ENCODE measurements at regions not wholly inside any gene's neighbourhood (a gene's known extent, or its start where the extent isn't known, plus 50 kb on each side); places are given as distances from the start of the nearest gene placed in this dataset.

DNA sequence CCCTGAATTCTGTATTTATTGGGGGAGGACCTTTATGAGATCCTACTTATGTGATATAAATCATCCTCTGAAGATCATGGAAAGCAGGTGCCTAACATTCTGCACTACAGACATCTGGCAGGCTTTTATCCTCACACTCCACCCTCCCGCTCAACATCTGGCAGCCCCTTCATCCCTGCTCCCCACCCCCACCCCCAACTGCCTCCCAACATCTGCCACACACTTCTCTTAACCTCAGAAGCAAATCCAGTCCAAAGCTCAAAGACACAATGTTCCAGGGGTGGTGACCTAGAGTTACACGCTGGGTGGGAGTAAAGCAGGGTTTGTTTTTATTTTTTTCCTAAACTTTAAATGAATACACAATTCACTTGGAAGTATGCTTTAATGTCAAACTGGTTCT lies 184.5 kb upstream of the ATP11B start:
- Mint-ChIP-seq H3K9me3 (ENCODE audit: unreplicated experiment) (no peaks in the 10 kb centered on the region), H3K36me3 (ENCODE audit: insufficient read depth, unreplicated experiment) (no peaks in the 10 kb centered on the region), H3K4me3 (ENCODE audit: unreplicated experiment) (no peak overlapping the region), H3K27ac (ENCODE audit: unreplicated experiment) (no peak overlapping the region), H3K4me1 (ENCODE audit: low read depth, unreplicated experiment) (peaks cover 19% of the 10 kb centered on the region), H3K27me3 (ENCODE audit: insufficient read depth, unreplicated experiment) (no peaks in the 10 kb centered on the region)
- intact Hi-C loops (cut with micrococcal nuclease; ENCODE audit: unreplicated experiment): no loop called here
- POLR2A ChIA-PET: no interaction called here
- H3K4me1 ChIP-seq: peaks cover 22% of the 10 kb centered on the region
- H3K36me3 ChIP-seq (ENCODE audit: control insufficient read depth, insufficient read depth, low read length): no peaks in the 10 kb centered on the region
- no peaks in the 10 kb centered on the region for H3K9me3 ChIP-seq
- BruUV-seq (replicated peaks): no TSS peak
- H3K27me3 ChIP-seq (replicated peaks; ENCODE audit: control insufficient read depth, insufficient read depth, low read length): no peaks in the 10 kb centered on the region
- H3K4me3 ChIP-seq (ENCODE audit: low read depth, low read length): no peak overlapping the region
- CTCF ChIA-PET: no interaction called here
- no peak for DNase-seq
- no peak for TF ChIP-seq CTCF (IDR thresholded peaks at IDR 0.05; ENCODE audit: insufficient read depth in 1 of 2, low read depth in 1 of 2, low read length in 1 of 2, severe bottlenecking in 1 of 2, unreplicated experiment in 1 of 2)

DNA sequence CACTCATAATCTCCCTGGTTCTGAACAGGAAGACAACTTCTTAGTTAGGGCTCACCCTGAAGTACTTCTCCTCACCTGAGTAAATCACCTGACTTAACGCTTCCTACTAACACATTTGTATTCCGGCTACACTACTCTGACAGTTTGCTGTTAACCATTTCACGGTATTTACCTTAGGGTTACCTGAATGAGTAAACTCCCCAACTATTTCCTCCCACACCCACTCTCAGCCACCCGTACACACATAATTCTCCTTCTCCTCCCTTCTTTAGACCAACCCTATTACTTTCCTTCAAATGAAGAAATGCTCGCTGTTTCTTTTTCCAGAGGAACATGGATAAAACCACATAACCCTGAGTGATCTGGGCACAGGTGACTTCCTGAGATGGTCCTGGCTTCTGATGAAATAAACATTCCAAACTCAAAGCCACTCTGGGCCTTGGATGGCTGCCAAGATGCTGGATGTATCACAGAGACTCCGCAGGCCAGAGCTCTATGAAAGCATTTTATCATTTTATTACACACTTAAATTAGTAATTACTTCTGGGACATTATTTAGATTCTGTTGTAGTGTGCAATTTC lies 183.6 kb upstream of the ATP11B start:
- no peak for TF ChIP-seq CTCF (IDR thresholded peaks at IDR 0.05; ENCODE audit: insufficient read depth in 1 of 2, low read depth in 1 of 2, low read length in 1 of 2, severe bottlenecking in 1 of 2, unreplicated experiment in 1 of 2)

GRCh38 chr3:182612332-182612731 lies 181.0 kb upstream of the ATP11B start:
- Histone ChIP-seq H3K27me3 (replicated peaks; ENCODE audit: control insufficient read depth, insufficient read depth, low read length) (no peaks in the 10 kb centered on the region), H3K36me3 (ENCODE audit: control insufficient read depth, insufficient read depth, low read length) (no peaks in the 10 kb centered on the region), H3K4me1 (peaks cover 8% of the 10 kb centered on the region; the same call in 1 of the 2 replicates), H3K4me3 (ENCODE audit: low read depth, low read length) (no peak overlapping the region), H3K9me3 (no peaks in the 10 kb centered on the region)
- no peak for DNase-seq
- no peaks in the 10 kb centered on the region for H3K36me3 Mint-ChIP-seq (ENCODE audit: insufficient read depth, unreplicated experiment)
- H3K4me1 Mint-ChIP-seq (ENCODE audit: low read depth, unreplicated experiment): peaks cover 12% of the 10 kb centered on the region
- intact Hi-C loops (cut with micrococcal nuclease; ENCODE audit: unreplicated experiment): no loop called here
- no peak for TF ChIP-seq CTCF (IDR thresholded peaks at IDR 0.05; ENCODE audit: insufficient read depth in 1 of 2, low read depth in 1 of 2, low read length in 1 of 2, severe bottlenecking in 1 of 2, unreplicated experiment in 1 of 2)
- BruUV-seq (replicated peaks): no TSS peak
- no peaks in the 10 kb centered on the region for H3K27me3 Mint-ChIP-seq (ENCODE audit: insufficient read depth, unreplicated experiment)
- ChIA-PET POLR2A (no interaction called here), CTCF (no interaction called here)
- no peak overlapping the region for H3K27ac Mint-ChIP-seq (ENCODE audit: unreplicated experiment)
- no peak overlapping the region for H3K4me3 Mint-ChIP-seq (ENCODE audit: unreplicated experiment)
- no peaks in the 10 kb centered on the region for H3K9me3 Mint-ChIP-seq (ENCODE audit: unreplicated experiment)

More for the DNA sequence above, 183.6 kb upstream of the ATP11B start:
- no peak overlapping the region for H3K4me3 ChIP-seq (ENCODE audit: low read depth, low read length)
- POLR2A ChIA-PET: no interaction called here
- no peaks in the 10 kb centered on the region for H3K36me3 ChIP-seq (ENCODE audit: control insufficient read depth, insufficient read depth, low read length)
- BruUV-seq (replicated peaks): no TSS peak
- H3K4me1 ChIP-seq: peaks cover 22% of the 10 kb centered on the region
- no peak overlapping the region for H3K4me3 Mint-ChIP-seq (ENCODE audit: unreplicated experiment)
- no peaks in the 10 kb centered on the region for H3K9me3 ChIP-seq
- no peaks in the 10 kb centered on the region for H3K9me3 Mint-ChIP-seq (ENCODE audit: unreplicated experiment)
- no peaks in the 10 kb centered on the region for H3K27me3 Mint-ChIP-seq (ENCODE audit: insufficient read depth, unreplicated experiment)
- no peak for DNase-seq
- H3K27me3 ChIP-seq (replicated peaks; ENCODE audit: control insufficient read depth, insufficient read depth, low read length): no peaks in the 10 kb centered on the region
- CTCF ChIA-PET: no interaction called here
- H3K4me1 Mint-ChIP-seq (ENCODE audit: low read depth, unreplicated experiment): peaks cover 19% of the 10 kb centered on the region
- H3K27ac Mint-ChIP-seq (ENCODE audit: unreplicated experiment): peak overlapping the region; percentile 1
- no peaks in the 10 kb centered on the region for H3K36me3 Mint-ChIP-seq (ENCODE audit: insufficient read depth, unreplicated experiment)
- intact Hi-C loops (cut with micrococcal nuclease; ENCODE audit: unreplicated experiment): no loop called here
